T-helper 2 cell treated with Interferon-gamma antibody and Interleukin-4, amounts not matched to agents 5 μg/mL and 100 μg/mL, for 36 hours (primary cell): ENCODE measurements at regions not wholly inside any gene's neighbourhood (a gene's known extent, or its start where the extent isn't known, plus 50 kb on each side); places are given as distances from the start of the nearest gene placed in this dataset.
A peak's percentile ranks its signal among the peaks of the same experiment; 100 is the strongest.

Experiments
- DNase-seq: peaks from one replicate; pipeline ENCODE4 v3.0.0; 2021; ENCODE audit warnings: low spot score
- H3K27ac Mint-ChIP-seq: one replicate; pipeline ENCODE4 v1.8.0; 2021; ENCODE audit warnings: mild to moderate bottlenecking, mixed read lengths
- H3K27me3 Mint-ChIP-seq: one replicate; pipeline ENCODE4 v1.8.0; 2021; ENCODE audit warnings: low read depth, mixed read lengths
- H3K36me3 Mint-ChIP-seq: one replicate; pipeline ENCODE4 v1.8.0; 2021; ENCODE audit warnings: low read depth, mixed read lengths
- H3K4me1 Mint-ChIP-seq: one replicate; pipeline ENCODE4 v1.8.0; 2021; ENCODE audit warnings: low read depth, mixed read lengths
- H3K4me3 Mint-ChIP-seq: one replicate; pipeline ENCODE4 v1.8.0; 2022; ENCODE audit warnings: mild to moderate bottlenecking, moderate library complexity, mixed read lengths
- H3K9me3 Mint-ChIP-seq: one replicate; pipeline ENCODE4 v1.8.0; 2021; ENCODE audit warnings: mixed read lengths

DNA sequence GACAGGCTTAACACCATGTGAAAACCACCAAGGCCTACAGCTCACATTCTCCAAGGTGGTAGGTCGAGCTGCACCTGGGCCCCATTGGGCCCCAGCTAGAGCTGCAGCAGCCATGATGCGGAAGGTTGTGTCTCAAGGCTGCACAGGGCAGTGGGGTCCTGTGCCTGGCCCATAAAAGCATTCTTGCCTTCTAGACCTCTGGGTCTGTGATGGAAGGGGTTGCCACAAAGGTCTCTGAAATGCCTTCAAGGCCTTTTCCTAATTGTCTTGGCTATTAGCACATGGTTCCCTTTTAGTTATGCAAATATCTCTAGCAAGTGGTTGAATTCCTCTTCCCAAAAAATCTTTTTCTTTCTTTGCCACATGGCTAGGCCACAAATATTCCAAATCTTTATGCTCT lies 52.5 kb upstream of the C11orf58 start:
- Mint-ChIP-seq H3K36me3 (no peaks in the 10 kb centered on the region), H3K4me3 (no peak overlapping the region), H3K27ac (no peak overlapping the region), H3K9me3 (no peaks in the 10 kb centered on the region), H3K4me1 (no peaks in the 10 kb centered on the region), H3K27me3 (no peaks in the 10 kb centered on the region)
- DNase-seq, result no peak

DNA sequence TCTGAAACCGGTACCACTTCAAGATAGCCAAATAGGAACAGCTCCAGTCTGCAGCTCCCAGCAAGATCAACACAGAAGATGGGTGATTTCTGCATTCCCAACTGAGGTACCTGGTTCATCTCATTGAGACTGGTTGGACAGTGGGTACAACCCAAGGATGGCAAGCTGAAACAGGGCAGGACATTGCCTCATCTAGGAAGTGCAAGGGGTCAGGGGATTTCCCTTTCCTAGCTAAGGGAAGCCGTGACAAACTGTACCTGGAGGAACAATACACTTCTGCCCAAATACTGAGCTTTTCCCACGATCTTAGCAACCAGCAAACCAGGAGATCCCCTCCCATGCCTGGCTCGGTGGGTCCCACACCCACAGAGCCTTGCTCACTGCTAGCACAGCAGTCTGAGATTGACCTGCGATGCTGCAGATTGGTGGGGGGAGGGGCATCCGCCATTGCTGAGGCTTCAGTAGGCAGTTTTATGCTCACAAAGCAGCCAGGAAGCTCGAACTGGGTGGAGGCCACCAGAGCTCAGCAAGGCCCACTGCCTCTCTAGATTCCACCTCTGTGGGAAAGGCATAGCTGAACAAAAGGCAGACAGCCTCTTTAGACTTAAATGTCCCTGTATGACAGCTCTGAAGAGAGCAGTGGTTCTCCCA lies 59.9 kb upstream of the C11orf58 start:
- Mint-ChIP-seq H3K9me3 (peaks cover 1% of the 10 kb centered on the region), H3K27me3 (no peaks in the 10 kb centered on the region), H3K4me1 (no peaks in the 10 kb centered on the region), H3K36me3 (no peaks in the 10 kb centered on the region), H3K27ac (no peak overlapping the region), H3K4me3 (no peak overlapping the region)
- DNase-seq, result no peak

DNA sequence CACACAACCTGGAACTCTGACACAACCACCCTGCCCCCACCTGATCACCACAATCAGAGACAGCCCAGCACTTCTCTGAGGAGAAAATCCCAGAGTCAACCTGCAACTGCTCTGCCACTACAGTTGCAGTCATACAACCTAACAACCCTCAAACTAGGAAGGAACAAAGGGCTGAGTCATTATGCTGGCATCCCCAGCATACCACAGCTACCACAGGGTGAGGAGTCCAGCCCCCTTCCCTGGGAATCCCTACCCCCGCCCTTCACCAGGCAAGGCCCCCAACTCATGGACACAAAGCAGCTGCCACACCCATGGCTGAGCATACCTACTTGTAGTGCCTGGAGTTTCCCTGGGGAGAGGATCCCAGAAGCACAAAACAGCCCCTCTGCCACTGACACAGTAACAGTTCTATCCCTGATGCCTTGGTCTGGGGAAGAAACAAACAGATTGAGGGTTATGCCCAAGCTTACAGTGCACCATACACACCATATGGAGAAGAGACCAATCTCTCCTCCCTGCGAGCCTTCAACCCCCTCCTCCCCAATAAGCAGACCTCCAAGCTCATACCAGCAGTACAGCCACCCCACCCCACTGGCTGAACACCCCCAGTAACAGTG lies 68.5 kb upstream of the C11orf58 start:
- no peak for DNase-seq
- Mint-ChIP-seq H3K27ac (no peak overlapping the region), H3K4me3 (no peak overlapping the region), H3K9me3 (peaks cover 9% of the 10 kb centered on the region), H3K4me1 (no peaks in the 10 kb centered on the region), H3K36me3 (no peaks in the 10 kb centered on the region), H3K27me3 (no peaks in the 10 kb centered on the region)

DNA sequence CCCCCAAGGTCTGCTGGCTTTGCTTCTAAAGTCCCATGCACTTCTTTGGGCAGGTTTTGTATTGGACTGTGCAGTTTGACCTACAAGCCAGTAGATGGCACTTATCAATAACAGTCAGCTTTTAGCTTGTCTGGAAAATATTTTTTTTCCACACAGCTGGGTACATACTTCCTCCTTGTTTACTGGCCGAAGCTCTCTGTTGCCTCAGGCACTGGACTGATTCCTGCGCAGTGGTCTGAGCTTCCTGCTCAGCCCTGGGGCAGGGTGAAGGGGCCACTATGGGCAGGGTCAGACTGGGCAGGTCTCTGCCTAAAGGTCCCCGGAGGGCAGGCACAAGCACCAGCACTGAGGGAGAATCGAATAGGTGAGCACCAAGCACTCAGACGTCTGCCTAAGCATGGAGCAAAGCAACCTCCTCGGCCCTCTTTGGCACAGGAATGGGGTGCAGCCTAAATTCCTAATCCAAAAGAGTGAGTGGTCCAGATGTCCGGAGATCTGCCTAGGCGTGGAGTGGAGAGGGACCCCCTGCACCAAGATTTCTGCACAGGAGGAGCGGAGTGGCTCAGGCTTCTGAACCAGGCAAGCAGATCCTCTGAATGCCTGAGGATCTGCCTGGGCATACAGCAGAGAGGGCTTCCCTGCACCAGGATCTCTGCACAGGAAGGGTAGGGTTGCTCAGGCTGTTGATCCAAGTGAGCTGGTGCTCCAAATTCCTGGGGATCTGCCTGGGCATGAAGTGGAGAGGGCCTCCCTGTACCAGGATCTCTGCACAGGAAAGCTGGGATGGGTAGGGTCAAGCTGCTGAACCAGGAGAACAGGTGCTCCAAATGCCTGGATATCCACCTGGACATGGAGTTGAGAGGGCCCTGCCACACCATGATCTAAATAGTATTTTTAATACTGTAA lies 105.9 kb upstream of the C11orf58 start:
- H3K36me3 Mint-ChIP-seq, result no peaks in the 10 kb centered on the region
- peaks cover 3% of the 10 kb centered on the region for H3K9me3 Mint-ChIP-seq
- H3K27me3 Mint-ChIP-seq, result no peaks in the 10 kb centered on the region
- H3K27ac Mint-ChIP-seq, result no peak overlapping the region
- H3K4me1 Mint-ChIP-seq, result no peaks in the 10 kb centered on the region
- H3K4me3 Mint-ChIP-seq, result no peak overlapping the region
- no peak for DNase-seq

DNA sequence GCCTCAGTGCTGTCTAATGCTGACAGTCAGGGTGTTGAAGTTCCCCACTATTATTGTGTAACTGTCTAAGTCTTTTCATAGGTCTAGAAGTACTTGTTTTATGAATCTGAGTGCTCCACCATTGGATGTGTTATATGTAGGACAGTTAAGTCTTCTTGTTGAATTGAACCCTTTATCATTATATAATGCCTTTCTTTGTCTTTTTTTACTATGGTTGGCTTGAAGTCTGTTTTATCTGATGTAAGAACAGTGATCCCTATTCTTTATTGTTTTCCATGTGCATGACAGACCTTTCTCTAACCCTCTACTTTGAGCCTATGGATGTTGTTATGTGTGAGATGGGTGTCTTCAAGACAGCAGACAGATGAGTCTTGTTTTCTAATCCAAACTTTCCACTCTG lies 107.8 kb upstream of the C11orf58 start:
- no peak overlapping the region for H3K4me3 Mint-ChIP-seq
- H3K9me3 Mint-ChIP-seq, result peaks cover 3% of the 10 kb centered on the region
- no peaks in the 10 kb centered on the region for H3K4me1 Mint-ChIP-seq
- H3K36me3 Mint-ChIP-seq, result no peaks in the 10 kb centered on the region
- H3K27ac Mint-ChIP-seq, result no peak overlapping the region
- H3K27me3 Mint-ChIP-seq, result no peaks in the 10 kb centered on the region
- no peak for DNase-seq

DNA sequence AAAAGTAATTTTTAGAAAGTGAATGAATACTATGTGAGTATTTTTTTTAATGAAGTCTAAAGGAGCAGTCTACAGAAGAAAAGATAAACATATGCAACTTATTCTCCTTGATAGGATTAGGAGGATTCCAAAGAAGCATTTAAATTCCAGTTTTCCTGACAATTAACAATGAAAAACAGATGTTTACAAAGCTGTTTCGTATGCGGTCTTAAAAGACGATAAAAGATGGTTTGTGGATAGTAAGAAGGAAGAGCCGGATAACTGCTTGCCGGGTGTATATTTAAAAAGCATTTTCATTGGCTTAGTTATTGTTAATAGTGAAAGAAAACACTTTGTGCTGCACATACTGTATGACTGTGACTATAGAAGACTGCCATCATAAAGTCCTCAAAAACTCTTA lies 120.0 kb upstream of the C11orf58 start:
- DNase-seq, result no peak
- Mint-ChIP-seq H3K36me3 (no peaks in the 10 kb centered on the region), H3K27ac (no peak overlapping the region), H3K27me3 (peaks cover 32% of the 10 kb centered on the region), H3K4me3 (no peak overlapping the region), H3K9me3 (no peaks in the 10 kb centered on the region), H3K4me1 (peaks cover 8% of the 10 kb centered on the region)

DNA sequence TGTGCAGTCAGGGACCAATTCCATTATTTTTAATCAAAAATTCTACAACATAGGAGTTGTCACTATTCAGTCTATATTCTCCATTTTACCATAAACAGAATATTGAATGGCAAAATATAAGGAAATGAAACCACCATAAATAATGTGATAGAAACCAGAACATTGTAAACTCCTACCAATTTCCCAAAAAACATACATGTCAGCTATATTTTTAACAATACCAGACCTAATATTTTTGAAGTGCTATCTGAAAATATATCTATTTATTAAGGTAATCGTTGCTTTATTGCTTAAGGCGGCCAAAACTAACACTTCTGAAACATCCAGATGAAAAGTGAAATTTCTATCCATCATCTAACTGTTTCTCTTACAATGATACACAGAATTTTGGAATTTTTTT lies 123.0 kb upstream of the C11orf58 start:
- DNase-seq, result no peak
- H3K4me1 Mint-ChIP-seq, result peaks cover 12% of the 10 kb centered on the region
- H3K9me3 Mint-ChIP-seq, result no peaks in the 10 kb centered on the region
- H3K27ac Mint-ChIP-seq, result no peak overlapping the region
- peaks cover 58% of the 10 kb centered on the region for H3K27me3 Mint-ChIP-seq
- H3K4me3 Mint-ChIP-seq, result no peak overlapping the region
- H3K36me3 Mint-ChIP-seq, result no peaks in the 10 kb centered on the region

DNA sequence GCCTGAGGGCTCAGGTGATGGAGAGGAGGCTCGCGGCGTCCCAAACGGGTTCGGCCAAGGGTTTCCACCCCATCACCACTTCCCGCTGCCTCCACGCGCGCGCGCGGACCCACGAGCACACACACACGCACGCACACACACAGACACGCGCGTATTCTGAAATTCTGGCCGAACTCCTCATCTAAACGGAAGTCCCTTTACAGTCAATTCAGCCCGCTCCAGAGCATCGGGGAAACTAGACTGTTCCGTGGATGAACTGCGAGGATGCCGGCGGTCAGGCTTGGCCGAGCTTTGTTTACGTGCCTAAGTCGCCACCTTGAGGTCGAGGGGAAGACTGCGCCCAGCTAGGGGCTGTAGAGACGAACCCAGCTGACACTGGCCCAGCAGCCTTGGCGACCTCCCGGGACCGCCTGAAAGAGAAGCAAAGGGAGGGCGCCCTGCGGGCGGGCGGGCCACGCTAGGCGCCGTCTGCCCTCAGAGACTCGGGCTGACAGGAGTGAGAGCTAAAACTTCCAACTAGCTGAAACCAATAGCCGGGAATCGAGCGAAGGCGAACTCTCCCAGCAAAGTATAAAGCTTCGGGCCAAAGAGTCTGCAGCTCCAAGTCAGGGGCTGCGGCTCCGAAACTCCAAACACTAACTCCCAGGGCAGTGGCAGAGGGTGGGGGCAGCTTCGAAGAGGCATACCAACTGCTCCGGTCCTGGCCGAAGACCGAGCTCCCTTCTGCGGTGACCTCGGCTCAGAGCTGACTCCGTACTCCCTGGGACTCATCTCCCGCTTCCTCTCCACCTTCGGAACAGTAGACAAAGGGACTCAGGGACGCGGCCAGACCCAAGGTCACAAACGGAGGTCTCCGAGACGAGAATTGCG lies 124.7 kb upstream of the C11orf58 start:
- Mint-ChIP-seq H3K4me1 (peaks cover 12% of the 10 kb centered on the region), H3K27ac (no peak overlapping the region), H3K9me3 (no peaks in the 10 kb centered on the region), H3K4me3 (peak overlapping the region; percentile 71), H3K27me3 (peaks cover 55% of the 10 kb centered on the region), H3K36me3 (no peaks in the 10 kb centered on the region)
- peak; percentile 56 for DNase-seq

DNA sequence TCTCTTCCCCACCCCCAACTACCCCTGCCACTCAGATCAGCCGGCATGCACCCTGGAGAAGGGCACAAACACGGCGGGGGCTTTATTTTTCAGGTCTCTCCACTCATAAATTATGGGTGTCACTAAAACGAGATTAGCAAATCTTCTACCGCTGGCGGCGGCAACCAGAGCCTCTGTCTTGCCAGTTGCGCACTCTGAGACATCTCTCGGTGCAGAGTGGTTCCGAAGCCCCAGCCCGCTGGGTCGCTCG lies 125.3 kb upstream of the C11orf58 start:
- H3K9me3 Mint-ChIP-seq, result no peaks in the 10 kb centered on the region
- peak overlapping the region; percentile 71 for H3K4me3 Mint-ChIP-seq
- peaks cover 53% of the 10 kb centered on the region for H3K27me3 Mint-ChIP-seq
- no peak for DNase-seq
- H3K4me1 Mint-ChIP-seq, result peaks cover 12% of the 10 kb centered on the region
- H3K36me3 Mint-ChIP-seq, result no peaks in the 10 kb centered on the region
- no peak overlapping the region for H3K27ac Mint-ChIP-seq

DNA sequence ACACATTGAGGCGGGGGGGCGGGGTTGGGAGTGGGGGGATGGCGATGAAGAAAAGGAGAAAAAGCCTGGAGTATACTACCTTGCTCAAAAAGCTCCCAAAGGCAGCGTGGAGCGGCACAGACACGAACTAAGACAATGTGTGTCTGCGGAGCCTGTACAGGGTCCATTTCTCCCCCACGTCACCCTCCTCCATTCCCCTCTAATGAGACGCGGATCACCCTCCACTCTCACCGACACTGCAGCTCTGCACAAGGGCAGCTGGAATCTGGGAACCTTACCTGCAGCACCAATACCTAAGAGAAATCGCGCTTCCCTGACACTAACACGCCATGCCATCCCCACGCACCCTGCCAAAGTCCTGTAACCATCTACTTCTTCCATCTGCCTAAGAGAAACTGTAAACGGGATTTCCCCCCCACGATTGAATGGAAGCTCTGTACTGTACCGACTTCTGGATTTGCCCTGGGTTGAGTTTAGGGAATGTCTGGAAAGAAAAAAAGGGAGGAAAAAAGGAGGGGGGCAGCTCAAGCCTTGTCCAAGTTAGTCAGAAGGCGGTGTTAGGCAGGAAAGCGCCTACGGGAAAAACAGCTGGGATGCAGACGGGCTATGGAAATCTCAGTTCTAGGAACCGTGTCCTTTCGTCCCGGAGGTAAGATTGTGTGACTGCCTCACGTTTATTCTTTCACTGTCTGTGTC lies 125.7 kb upstream of the C11orf58 start:
- H3K4me1 Mint-ChIP-seq, result peaks cover 12% of the 10 kb centered on the region
- peak overlapping the region; percentile 71 for H3K4me3 Mint-ChIP-seq
- DNase-seq, result no peak
- H3K27ac Mint-ChIP-seq, result no peak overlapping the region
- no peaks in the 10 kb centered on the region for H3K36me3 Mint-ChIP-seq
- H3K9me3 Mint-ChIP-seq, result no peaks in the 10 kb centered on the region
- H3K27me3 Mint-ChIP-seq, result peaks cover 53% of the 10 kb centered on the region

DNA sequence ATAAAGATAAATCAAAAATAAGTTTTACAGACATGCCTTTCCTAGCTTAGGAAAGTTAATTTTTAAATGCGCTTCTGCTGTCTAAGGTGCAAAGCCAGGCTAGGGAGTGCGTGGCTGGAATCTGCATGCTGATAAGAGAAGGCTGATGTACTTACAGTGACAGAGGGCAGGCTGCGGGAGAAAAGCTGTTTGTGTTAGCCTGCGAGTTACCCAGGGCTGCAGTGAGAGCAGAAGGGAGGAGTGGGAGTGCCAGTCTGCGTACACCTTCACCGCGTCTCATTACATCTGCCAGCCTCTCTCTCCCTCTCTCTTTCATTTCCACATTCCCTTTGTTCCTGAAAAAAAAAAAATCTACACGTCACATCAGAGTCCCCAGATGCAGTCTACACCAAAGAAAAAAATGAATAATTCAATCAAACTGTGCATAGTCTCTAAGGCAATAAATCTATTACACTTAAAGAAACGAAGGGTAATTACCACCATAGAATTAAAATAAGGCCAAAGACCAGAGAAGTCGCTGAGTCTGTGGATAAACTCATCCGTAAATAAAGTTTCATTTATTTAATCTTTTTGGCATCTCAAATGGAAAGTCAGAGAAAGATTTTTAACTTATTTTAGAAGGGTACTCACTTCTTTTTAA lies 126.4 kb upstream of the C11orf58 start:
- H3K27me3 Mint-ChIP-seq, result peaks cover 53% of the 10 kb centered on the region
- no peaks in the 10 kb centered on the region for H3K36me3 Mint-ChIP-seq
- H3K27ac Mint-ChIP-seq, result no peak overlapping the region
- H3K9me3 Mint-ChIP-seq, result no peaks in the 10 kb centered on the region
- H3K4me3 Mint-ChIP-seq, result no peak overlapping the region
- H3K4me1 Mint-ChIP-seq, result peaks cover 12% of the 10 kb centered on the region
- no peak for DNase-seq

DNA sequence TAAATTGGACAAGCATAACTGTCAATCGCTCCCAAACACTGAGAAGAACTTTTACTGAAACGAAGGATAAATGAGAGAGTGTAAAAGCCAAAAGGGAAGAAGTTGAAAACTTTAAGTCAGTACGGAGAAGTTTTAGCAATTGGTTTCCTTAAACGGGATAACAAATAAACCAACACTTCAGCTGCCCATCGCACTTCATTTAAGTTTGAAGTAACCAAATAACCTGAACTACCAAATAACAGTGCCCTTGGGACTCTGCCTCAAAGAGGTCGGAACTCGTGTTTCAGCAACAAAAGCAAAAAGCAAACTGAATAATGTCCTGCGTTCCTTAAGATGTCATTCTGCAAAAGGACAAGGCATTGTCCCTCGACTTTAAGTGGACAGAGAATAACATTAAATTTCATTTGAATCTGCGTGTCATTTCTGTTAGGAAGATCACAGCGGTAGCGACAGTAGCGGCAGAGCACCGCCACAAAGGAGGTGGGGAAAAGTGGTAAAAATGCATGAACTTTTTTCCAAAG lies 127.0 kb upstream of the C11orf58 start:
- no peak overlapping the region for H3K4me3 Mint-ChIP-seq
- H3K27ac Mint-ChIP-seq, result no peak overlapping the region
- no peaks in the 10 kb centered on the region for H3K36me3 Mint-ChIP-seq
- H3K9me3 Mint-ChIP-seq, result no peaks in the 10 kb centered on the region
- DNase-seq, result no peak
- peaks cover 15% of the 10 kb centered on the region for H3K4me1 Mint-ChIP-seq
- peaks cover 54% of the 10 kb centered on the region for H3K27me3 Mint-ChIP-seq
